Thyroid gland (tissue), 4 donors: ENCODE measurements at regions not wholly inside any gene's neighbourhood (a gene's known extent, or its start where the extent isn't known, plus 50 kb on each side); places are given as distances from the start of the nearest gene placed in this dataset.

Experiments used
- CTCF ChIP-seq, 6 experiments: fragments of 200-600 bp in 3 of 6; fragments of 450-650 bp in 3 of 6; sonication (generic) in 3 of 6; IDR thresholded peaks; one replicate each; pipeline ENCODE4 v1.5.1; 2016 to 2019; ENCODE audit warnings: antibody characterized with exemption in 6 of 6, mild to moderate bottlenecking in 2 of 6, inconsistent platforms in 1 of 6, moderate library complexity in 1 of 6
- POLR2A ChIP-seq, 2 donors: fragments of 450-650 bp; IDR thresholded peaks; one replicate each; pipeline ENCODE4 v1.6.1; 2017; ENCODE audit warnings: antibody characterized with exemption in 2 of 2, mild to moderate bottlenecking in 2 of 2, moderate library complexity in 1 of 2

- TF ChIP-seq CTCF (IDR thresholded peaks at IDR 0.05) (no peak), POLR2A (IDR thresholded peaks at IDR 0.05) (no peak)
Measured at GRCh38 chr1:157278383-157279137, 140.4 kb upstream of the ETV3 start.
